HG03469 (cell line): ENCODE measurements at regions not wholly inside any gene's neighbourhood (a gene's known extent, or its start where the extent isn't known, plus 50 kb on each side); places are given as distances from the start of the nearest gene placed in this dataset.

ENCODE experiments used
- ATAC-seq: cut with Tn5 transposase; IDR thresholded peaks from one replicate; pipeline ENCODE4 v1.9.1; 2021; ENCODE audit warnings: mild to moderate bottlenecking, moderate library complexity, moderate number of reproducible peaks; ENCODE audit not compliant: unreplicated experiment

DNA sequence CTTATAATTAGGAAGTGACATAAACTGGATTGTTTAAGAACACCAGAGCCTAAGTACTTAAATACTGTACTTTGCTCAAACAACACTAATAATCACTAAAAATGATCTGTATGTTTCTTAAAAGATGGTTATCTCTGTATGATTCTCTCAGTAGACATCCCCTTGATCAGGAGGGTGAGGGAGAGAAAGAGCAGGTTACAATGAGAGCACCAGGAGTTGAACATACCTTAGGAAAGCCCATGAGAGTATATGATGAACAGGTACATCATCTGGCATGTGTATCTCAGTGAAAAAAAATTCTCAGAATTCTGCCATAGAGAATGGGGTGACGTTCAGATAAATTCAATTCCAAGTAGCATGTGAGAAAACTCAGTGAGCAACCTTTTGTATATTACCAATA lies 59.9 kb upstream of the IL2 start:
- no peak for ATAC-seq

DNA sequence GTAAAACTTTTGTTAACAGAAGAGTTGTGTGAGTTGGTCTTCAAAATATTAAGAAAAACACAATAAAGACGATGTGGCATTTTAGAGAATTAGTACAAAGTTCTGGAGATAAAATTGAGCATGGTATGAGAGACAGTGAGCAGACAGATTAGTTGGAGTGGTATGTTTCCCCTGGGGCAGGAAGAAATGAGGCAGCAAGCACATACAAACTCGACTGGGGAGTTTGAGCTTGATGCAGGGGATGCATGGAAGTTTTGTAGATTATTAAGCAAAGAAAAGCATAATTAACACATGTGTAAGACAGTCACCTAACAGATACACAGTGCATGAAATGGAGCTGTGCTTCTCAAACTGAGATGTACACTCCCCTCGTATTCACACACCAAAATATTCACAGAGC lies 58.1 kb upstream of the IL2 start:
- no peak for ATAC-seq

DNA sequence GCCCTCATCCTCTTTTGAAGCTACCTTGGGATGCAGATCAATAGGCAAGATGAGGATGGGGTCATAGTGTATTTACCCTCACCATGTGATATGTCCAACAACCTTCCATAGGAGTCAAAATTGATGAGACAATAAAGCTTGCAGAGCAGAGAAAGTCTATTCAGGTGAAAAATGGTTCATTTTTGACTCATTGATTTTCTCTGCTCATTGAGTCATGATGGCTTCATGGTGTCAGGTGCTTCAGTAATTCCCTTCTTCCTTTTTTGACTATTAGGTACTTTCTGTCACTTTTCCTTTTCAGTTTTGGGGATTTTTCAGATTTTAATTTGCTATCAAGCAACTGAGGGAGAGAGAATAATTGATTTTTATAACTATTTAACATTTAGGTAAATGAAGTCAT lies 55.9 kb upstream of the IL2 start:
- ATAC-seq, result no peak

DNA sequence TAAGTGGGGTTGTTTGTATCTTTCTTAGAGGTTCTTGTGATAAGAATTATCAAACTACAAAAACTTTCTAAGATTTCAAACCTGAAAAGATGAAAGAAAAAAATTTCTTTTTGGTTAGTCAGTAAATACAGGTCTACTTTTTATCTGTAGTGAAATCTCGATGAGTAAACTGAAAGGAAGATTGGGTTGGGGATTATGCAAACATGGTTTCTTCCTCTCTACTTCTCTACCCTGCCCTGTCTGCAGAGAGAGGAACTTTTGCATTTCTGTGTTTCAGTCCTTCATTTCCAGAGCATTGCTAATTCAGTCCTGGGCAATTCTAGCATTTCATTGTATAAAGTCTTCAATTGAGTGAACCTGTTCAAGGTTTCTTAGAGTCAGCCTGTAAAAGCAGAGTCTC lies 51.6 kb upstream of the IL2 start:
- no peak for ATAC-seq
